Body of pancreas (tissue), 4 donors: ENCODE measurements at regions not wholly inside any gene's neighbourhood (a gene's known extent, or its start where the extent isn't known, plus 50 kb on each side); places are given as distances from the start of the nearest gene placed in this dataset.

Experiments used
- CTCF ChIP-seq, 7 experiments: fragments of 450-650 bp in 4 of 7; fragments of 200-600 bp in 3 of 7; sonication (generic) in 3 of 7; IDR thresholded peaks; one replicate each; pipeline ENCODE4 v1.5.1; 2016 to 2019; ENCODE audit warnings: antibody characterized with exemption in 7 of 7
- POLR2A ChIP-seq, 3 donors: fragments of 450-650 bp; IDR thresholded peaks; one replicate each; pipeline ENCODE4 v1.6.1; 2016; ENCODE audit warnings: antibody characterized with exemption in 3 of 3, mild to moderate bottlenecking in 2 of 3

- TF ChIP-seq CTCF (IDR thresholded peaks at IDR 0.05) (no peak), POLR2A (IDR thresholded peaks at IDR 0.05) (no peak)
These were observed 390.0 kb upstream of the AUTS2 start for GRCh38 chr7:69208276-69208675.
